ENCODE measurements at regions not wholly inside any gene's neighbourhood (a gene's known extent, or its start where the extent isn't known, plus 50 kb on each side); places are given as distances from the start of the nearest gene placed in this dataset.

- H3K27ac ChIP-seq (ENCODE audit: extremely low read depth, low read depth, low read length) = no peak overlapping the region
- no peaks in the 10 kb centered on the region for H3K36me3 ChIP-seq (ENCODE audit: control insufficient read depth in 2 of 2, insufficient read depth in 1 of 2, low read length in 2 of 2)
- no peak for TF ChIP-seq ZNF391 (tag by site-specific recombination; IDR thresholded peaks at IDR 0.05; ENCODE audit: borderline replicate concordance, low read depth)
- no peak for TF ChIP-seq ZNF354C (tag by site-specific recombination; IDR thresholded peaks at IDR 0.05; ENCODE audit: borderline replicate concordance, low read depth)
- TF ChIP-seq ZFHX2 (tag by site-specific recombination; conservative IDR thresholded peaks at IDR 0.05) = 0 out of 2 replicates have a peak, but pooled peaks have one; percentile 13
- TF ChIP-seq ZNF362 (tag by site-specific recombination; IDR thresholded peaks at IDR 0.05) = no peak
- H3K4me3 ChIP-seq (ENCODE audit: low read depth, low read length) = no peak overlapping the region
- CTCF ChIA-PET = interaction anchor here (0.6 to 1.3 kb wide), 2 partner anchors 8 to 106 kb away, joined by 3 read pairs; no protein-coding TSS in a partner anchor
- no peaks in the 10 kb centered on the region for H3K4me1 ChIP-seq (ENCODE audit: control insufficient read depth, insufficient read depth, low read length)
- POLR2A ChIA-PET = no interaction called here
- H3K9me3 ChIP-seq (ENCODE audit: control insufficient read depth, insufficient read depth, low read depth, low read length) = no peaks in the 10 kb centered on the region
Measured at GRCh38 chr20:23228912-23229311, 121.7 kb upstream of the NXT1 start.

GRCh38 chr20:23227976-23228375 is 122.6 kb upstream of the NXT1 start:
- H3K4me1 ChIP-seq (ENCODE audit: control insufficient read depth, insufficient read depth, low read length) = no peaks in the 10 kb centered on the region
- no peaks in the 10 kb centered on the region for H3K9me3 ChIP-seq (ENCODE audit: control insufficient read depth, insufficient read depth, low read depth, low read length)
- H3K27ac ChIP-seq (ENCODE audit: extremely low read depth, low read depth, low read length) = no peak overlapping the region
- no peaks in the 10 kb centered on the region for H3K36me3 ChIP-seq (ENCODE audit: control insufficient read depth in 2 of 2, insufficient read depth in 1 of 2, low read length in 2 of 2)
- no peak overlapping the region for H3K4me3 ChIP-seq (ENCODE audit: low read depth, low read length)
- ChIA-PET CTCF (interaction anchor here (1.1 kb wide), 1 partner anchor 177 kb away, joined by 3 read pairs; no protein-coding TSS in a partner anchor), POLR2A (no interaction called here)
- TF ChIP-seq YY1 (tag by site-specific recombination; IDR thresholded peaks at IDR 0.05) = no peak
- no peak for TF ChIP-seq ZNF174 (tag by site-specific recombination; IDR thresholded peaks at IDR 0.05)
- no peak for TF ChIP-seq GLIS1 (tag by site-specific recombination; IDR thresholded peaks at IDR 0.05)
- no peak for TF ChIP-seq ZNF114 (tag by site-specific recombination; IDR thresholded peaks at IDR 0.05)
- TF ChIP-seq IKZF3 (tag by site-specific recombination; IDR thresholded peaks at IDR 0.05) = no peak
- no peak for TF ChIP-seq CTCF (tag by site-specific recombination; IDR thresholded peaks at IDR 0.05)
- no peak for TF ChIP-seq ZNF670 (tag by site-specific recombination; IDR thresholded peaks at IDR 0.05; ENCODE audit: low read depth)
- TF ChIP-seq ZNF18 (tag by site-specific recombination; IDR thresholded peaks at IDR 0.05) = no peak

- POLR2A ChIA-PET = no interaction called here
- CTCF ChIA-PET = interaction anchor here (0.6 to 2.6 kb wide), 2 partner anchors 8 to 149 kb away, joined by 4 to 18 read pairs; no protein-coding TSS in a partner anchor
Measured at GRCh38 chr20:23227274-23227673, 123.3 kb upstream of the NXT1 start.

More at GRCh38 chr20:23227274-23227673, 123.3 kb upstream of the NXT1 start:
- no peak overlapping the region for H3K27ac ChIP-seq (ENCODE audit: extremely low read depth, low read depth, low read length)
- no peaks in the 10 kb centered on the region for H3K4me1 ChIP-seq (ENCODE audit: control insufficient read depth, insufficient read depth, low read length)
- no peaks in the 10 kb centered on the region for H3K36me3 ChIP-seq (ENCODE audit: control insufficient read depth in 2 of 2, insufficient read depth in 1 of 2, low read length in 2 of 2)
- no peak for TF ChIP-seq ZBTB26 (tag by site-specific recombination; optimal IDR thresholded peaks at IDR 0.05)
- TF ChIP-seq ZNF473 (tag by site-specific recombination; IDR thresholded peaks at IDR 0.05) = no peak
- no peak for TF ChIP-seq BCL11A (tag by site-specific recombination; IDR thresholded peaks at IDR 0.05; ENCODE audit: low read depth)
- no peak for TF ChIP-seq ZNF544 (tag by site-specific recombination; IDR thresholded peaks at IDR 0.05)
- TF ChIP-seq ZNF521 (tag by site-specific recombination; IDR thresholded peaks at IDR 0.05) = no peak
- TF ChIP-seq ZNF148 (tag by site-specific recombination; IDR thresholded peaks at IDR 0.05; ENCODE audit: borderline replicate concordance) = no peak
- H3K9me3 ChIP-seq (ENCODE audit: control insufficient read depth, insufficient read depth, low read depth, low read length) = no peaks in the 10 kb centered on the region
- H3K4me3 ChIP-seq (ENCODE audit: low read depth, low read length) = no peak overlapping the region
